ENCODE measurements at regions not wholly inside any gene's neighbourhood (a gene's known extent, or its start where the extent isn't known, plus 50 kb on each side); places are given as distances from the start of the nearest gene placed in this dataset.
"Not testable (repeated sequence)": the region's sequence is repeated elsewhere in the genome, so short reads cannot be mapped to it uniquely, and the experiment has no call there.

DNA sequence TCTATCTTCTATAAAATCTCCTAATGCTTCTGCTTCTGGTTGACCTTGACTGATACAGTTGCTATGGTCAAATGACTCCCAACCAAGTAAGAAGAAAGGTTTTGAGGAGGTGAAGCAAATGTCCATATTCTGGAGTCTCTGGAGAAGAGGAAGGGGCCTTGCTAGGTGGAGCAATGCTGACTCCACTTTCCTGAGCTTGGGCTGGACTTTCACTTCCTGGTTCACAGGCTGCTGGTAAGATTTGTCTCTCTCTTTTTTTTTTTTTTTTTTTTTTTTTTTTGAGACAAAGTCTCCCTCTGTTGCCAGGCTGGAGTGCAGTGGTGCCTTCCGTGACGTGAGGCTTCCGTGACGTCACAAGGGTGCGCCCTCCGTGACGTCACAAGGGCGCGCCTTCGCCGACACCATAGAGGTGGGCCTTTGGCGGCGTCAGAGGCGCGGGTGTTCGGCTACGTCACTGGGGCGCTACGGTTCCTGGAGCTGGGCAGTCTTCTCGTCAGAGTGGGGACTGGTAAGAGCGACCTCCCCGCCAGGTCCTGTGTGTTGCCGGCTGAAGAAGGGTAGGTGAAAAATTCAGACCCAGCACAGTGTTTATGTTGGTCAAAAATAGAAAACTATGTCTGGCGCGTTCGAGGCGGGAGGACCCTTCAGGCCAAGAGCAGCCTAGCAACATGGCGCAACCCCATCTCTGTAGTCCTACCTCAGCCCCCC is 93.7 kb upstream of the METTL14 start:
- TF ChIP-seq, protein P1, sequence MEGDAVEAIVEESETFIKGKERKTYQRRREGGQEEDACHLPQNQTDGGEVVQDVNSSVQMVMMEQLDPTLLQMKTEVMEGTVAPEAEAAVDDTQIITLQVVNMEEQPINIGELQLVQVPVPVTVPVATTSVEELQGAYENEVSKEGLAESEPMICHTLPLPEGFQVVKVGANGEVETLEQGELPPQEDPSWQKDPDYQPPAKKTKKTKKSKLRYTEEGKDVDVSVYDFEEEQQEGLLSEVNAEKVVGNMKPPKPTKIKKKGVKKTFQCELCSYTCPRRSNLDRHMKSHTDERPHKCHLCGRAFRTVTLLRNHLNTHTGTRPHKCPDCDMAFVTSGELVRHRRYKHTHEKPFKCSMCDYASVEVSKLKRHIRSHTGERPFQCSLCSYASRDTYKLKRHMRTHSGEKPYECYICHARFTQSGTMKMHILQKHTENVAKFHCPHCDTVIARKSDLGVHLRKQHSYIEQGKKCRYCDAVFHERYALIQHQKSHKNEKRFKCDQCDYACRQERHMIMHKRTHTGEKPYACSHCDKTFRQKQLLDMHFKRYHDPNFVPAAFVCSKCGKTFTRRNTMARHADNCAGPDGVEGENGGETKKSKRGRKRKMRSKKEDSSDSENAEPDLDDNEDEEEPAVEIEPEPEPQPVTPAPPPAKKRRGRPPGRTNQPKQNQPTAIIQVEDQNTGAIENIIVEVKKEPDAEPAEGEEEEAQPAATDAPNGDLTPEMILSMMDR (IDR thresholded peaks at IDR 0.05): not testable (repeated sequence)
- not testable (repeated sequence) for TF ChIP-seq EZH2 (IDR thresholded peaks at IDR 0.05; ENCODE audit: borderline replicate concordance, insufficient read depth, low read depth, low read length, poor library complexity, severe bottlenecking)

Measured in B cell (primary cell).